Smooth muscle cell (in vitro differentiated cells): ENCODE measurements at regions not wholly inside any gene's neighbourhood (a gene's known extent, or its start where the extent isn't known, plus 50 kb on each side); places are given as distances from the start of the nearest gene placed in this dataset.

ENCODE experiments used
- DNase-seq: peaks from one replicate; lab custom pipeline; 2025; ENCODE audit not compliant: unreplicated experiment; lab: John Stamatoyannopoulos, UW
- H2AFZ ChIP-seq: fragments of 200-600 bp; sonication (generic); 2 replicates; pipeline ENCODE4 v1.6.0; 2016; ENCODE audit warnings: antibody characterized with exemption, low read depth, mild to moderate bottlenecking
- H3F3A ChIP-seq: fragments of 200-600 bp; sonication (generic); 2 replicates; pipeline ENCODE4 v1.6.0; 2017; ENCODE audit warnings: antibody characterized with exemption, low read depth
- H3K27ac ChIP-seq: fragments of 200-600 bp; sonication (generic); 2 replicates; pipeline ENCODE4 v1.5.1; 2016; ENCODE audit warnings: low read depth, mild to moderate bottlenecking
- H3K27me3 ChIP-seq: fragments of 200-600 bp; sonication (generic); 2 replicates; pipeline ENCODE4 v1.6.1; 2016; ENCODE audit warnings: low read depth, mild to moderate bottlenecking
- H3K36me3 ChIP-seq: fragments of 200-600 bp; sonication (generic); 2 replicates; pipeline ENCODE4 v1.5.1; 2016; ENCODE audit warnings: low read depth
- H3K4me1 ChIP-seq: fragments of 200-600 bp; sonication (generic); 2 replicates; pipeline ENCODE4 v1.5.1; 2016; ENCODE audit warnings: low read depth
- H3K4me2 ChIP-seq: fragments of 200-600 bp; sonication (generic); 2 replicates; pipeline ENCODE4 v1.6.0; 2016; ENCODE audit warnings: mild to moderate bottlenecking
- H3K4me3 ChIP-seq: fragments of 200-600 bp; sonication (generic); 2 replicates; pipeline ENCODE4 v1.5.1; 2016; ENCODE audit warnings: mild to moderate bottlenecking
- H3K79me2 ChIP-seq: fragments of 200-600 bp; sonication (generic); 2 replicates; pipeline ENCODE4 v1.6.0; 2016; ENCODE audit warnings: low read depth, mild to moderate bottlenecking
- H3K9ac ChIP-seq: fragments of 200-600 bp; sonication (generic); 2 replicates; pipeline ENCODE4 v1.6.0; 2016; ENCODE audit warnings: low read depth
- H3K9me3 ChIP-seq: fragments of 200-600 bp; sonication (generic); replicated peaks from 2 replicates; pipeline ENCODE4 v1.5.1; 2016; ENCODE audit warnings: low read depth
- H4K20me1 ChIP-seq: fragments of 200-600 bp; sonication (generic); 2 replicates; pipeline ENCODE4 v1.6.0; 2016; ENCODE audit warnings: low read depth
- CTCF ChIP-seq: fragments of 200-600 bp; sonication (generic); IDR thresholded peaks from 2 replicates; pipeline ENCODE4 v1.5.1; 2017; ENCODE audit warnings: borderline replicate concordance, mild to moderate bottlenecking, antibody characterized with exemption; ENCODE audit not compliant: insufficient read depth, poor library complexity, severe bottlenecking
- WGBS: methylation state at CpG from one replicate; pipeline ENCODE4 v1.1.7; 2016; ENCODE audit warnings: low lambda C conversion rate; 5-methylcytosine and 5-hydroxymethylcytosine counted together

GRCh38 chr18:73932976-73933375 is 214.7 kb downstream of the FBXO15 start:
- H3K27ac ChIP-seq: no peak overlapping the region
- DNase-seq: no peak
- H3K36me3 ChIP-seq: no peaks in the 10 kb centered on the region
- H3K27me3 ChIP-seq: no peaks in the 10 kb centered on the region
- no peak overlapping the region for H2AFZ ChIP-seq
- 95% methylated on average over 4 of the region's 4 CpGs for WGBS
- TF ChIP-seq CTCF: no peak
- H3F3A ChIP-seq: no peaks in the 10 kb centered on the region
- no peaks in the 10 kb centered on the region for H3K79me2 ChIP-seq
- H3K4me1 ChIP-seq: no peaks in the 10 kb centered on the region
- no peak overlapping the region for H3K4me3 ChIP-seq
- no peak overlapping the region for H3K9ac ChIP-seq
- H3K4me2 ChIP-seq: no peak overlapping the region
- H4K20me1 ChIP-seq: no peaks in the 10 kb centered on the region
- H3K9me3 ChIP-seq: no peaks in the 10 kb centered on the region

- H3K36me3 ChIP-seq: no peaks in the 10 kb centered on the region
- TF ChIP-seq CTCF: no peak
Measured at GRCh38 chr18:73927496-73927895, 220.1 kb downstream of the FBXO15 start.

GRCh38 chr18:73924836-73925235 is 222.8 kb downstream of the FBXO15 start:
- Histone ChIP-seq H3K27ac (no peak overlapping the region), H3K79me2 (no peaks in the 10 kb centered on the region), H3K9ac (no peak overlapping the region), H2AFZ (no peak overlapping the region), H3K4me2 (no peak overlapping the region), H3K36me3 (no peaks in the 10 kb centered on the region), H3F3A (no peaks in the 10 kb centered on the region), H4K20me1 (no peaks in the 10 kb centered on the region), H3K9me3 (no peaks in the 10 kb centered on the region), H3K4me3 (no peak overlapping the region), H3K27me3 (no peaks in the 10 kb centered on the region), H3K4me1 (no peaks in the 10 kb centered on the region)
- DNase-seq: no peak
- WGBS: 49% methylated on average over 3 of the region's 3 CpGs
- no peak for TF ChIP-seq CTCF

More at GRCh38 chr18:73927496-73927895, 220.1 kb downstream of the FBXO15 start:
- no peak overlapping the region for H2AFZ ChIP-seq
- H3K4me2 ChIP-seq: no peak overlapping the region
- no peak overlapping the region for H3K4me3 ChIP-seq
- 90% methylated on average over 2 of the region's 2 CpGs for WGBS
- H3F3A ChIP-seq: no peaks in the 10 kb centered on the region
- H3K27me3 ChIP-seq: no peaks in the 10 kb centered on the region
- DNase-seq: no peak
- no peak overlapping the region for H3K27ac ChIP-seq
- H3K9ac ChIP-seq: no peak overlapping the region
- no peaks in the 10 kb centered on the region for H3K79me2 ChIP-seq
- H3K4me1 ChIP-seq: no peaks in the 10 kb centered on the region
- no peaks in the 10 kb centered on the region for H3K9me3 ChIP-seq
- no peaks in the 10 kb centered on the region for H4K20me1 ChIP-seq

GRCh38 chr18:73924307-73924706 is 223.3 kb downstream of the FBXO15 start:
- Histone ChIP-seq H4K20me1 (no peaks in the 10 kb centered on the region), H3K9me3 (no peaks in the 10 kb centered on the region), H3K4me1 (no peaks in the 10 kb centered on the region), H3K27ac (no peak overlapping the region), H3K4me2 (no peak overlapping the region), H3K9ac (no peak overlapping the region), H2AFZ (no peak overlapping the region), H3F3A (no peaks in the 10 kb centered on the region), H3K36me3 (no peaks in the 10 kb centered on the region), H3K79me2 (no peaks in the 10 kb centered on the region), H3K4me3 (no peak overlapping the region), H3K27me3 (no peaks in the 10 kb centered on the region)
- no peak for TF ChIP-seq CTCF
- no peak for DNase-seq
- WGBS: 93% methylated on average over 4 of the region's 4 CpGs
